NCI-H2029 (cell line): ENCODE measurements at regions not wholly inside any gene's neighbourhood (a gene's known extent, or its start where the extent isn't known, plus 50 kb on each side); places are given as distances from the start of the nearest gene placed in this dataset.
"Not testable (repeated sequence)": the region's sequence is repeated elsewhere in the genome, so short reads cannot be mapped to it uniquely, and the experiment has no call there.

Experiments
- DNase-seq: peaks from one replicate; lab custom pipeline; 2025; lab: John Stamatoyannopoulos, UW

GRCh38 chr2:89000235-89000634 lies 308.8 kb downstream of the RPIA start:
- no peak for DNase-seq

- DNase-seq: not testable (repeated sequence)
These were observed 312.8 kb downstream of the RPIA start for GRCh38 chr2:89004238-89004637.

DNA sequence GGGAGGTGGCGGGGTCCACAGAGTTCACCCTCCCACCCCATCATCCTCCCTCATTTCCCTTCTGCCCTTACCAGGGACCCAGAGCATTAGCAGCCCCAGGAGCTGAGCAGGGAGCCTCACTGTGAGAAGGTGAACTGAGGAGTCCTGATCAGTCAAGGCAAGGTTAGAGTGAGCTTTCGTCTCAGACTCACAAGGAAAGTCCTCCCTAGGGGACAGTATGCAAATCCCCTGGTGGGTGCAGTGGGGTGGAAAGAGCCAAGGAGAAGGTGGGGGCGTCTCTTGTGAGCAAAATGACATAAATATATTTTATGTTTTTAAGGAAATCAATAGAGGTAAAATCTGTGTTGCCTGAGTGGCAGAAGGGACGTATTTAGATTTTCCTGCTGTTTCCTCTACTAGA lies 329.1 kb downstream of the RPIA start:
- DNase-seq: not testable (repeated sequence)

GRCh38 chr2:89026296-89026695 lies 334.8 kb downstream of the RPIA start:
- DNase-seq: not testable (repeated sequence)

DNA sequence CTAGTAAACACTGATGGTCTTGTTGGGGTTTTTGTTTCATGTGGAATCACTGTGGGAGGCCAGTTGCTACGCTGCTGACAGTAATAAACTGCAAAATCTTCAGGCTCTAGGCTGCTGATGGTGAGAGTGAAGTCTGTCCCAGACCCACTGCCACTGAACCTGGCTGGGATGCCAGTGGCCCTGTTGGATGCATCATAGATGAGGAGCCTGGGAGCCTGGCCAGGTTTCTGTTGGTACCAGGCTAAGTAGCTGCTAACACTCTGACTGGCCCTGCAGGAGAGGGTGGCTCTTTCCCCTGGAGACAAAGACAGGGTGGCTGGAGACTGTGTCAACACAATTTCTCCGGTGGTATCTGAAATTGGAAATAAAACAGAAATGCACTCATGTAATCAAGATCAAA lies 335.6 kb downstream of the RPIA start:
- not testable (repeated sequence) for DNase-seq

DNA sequence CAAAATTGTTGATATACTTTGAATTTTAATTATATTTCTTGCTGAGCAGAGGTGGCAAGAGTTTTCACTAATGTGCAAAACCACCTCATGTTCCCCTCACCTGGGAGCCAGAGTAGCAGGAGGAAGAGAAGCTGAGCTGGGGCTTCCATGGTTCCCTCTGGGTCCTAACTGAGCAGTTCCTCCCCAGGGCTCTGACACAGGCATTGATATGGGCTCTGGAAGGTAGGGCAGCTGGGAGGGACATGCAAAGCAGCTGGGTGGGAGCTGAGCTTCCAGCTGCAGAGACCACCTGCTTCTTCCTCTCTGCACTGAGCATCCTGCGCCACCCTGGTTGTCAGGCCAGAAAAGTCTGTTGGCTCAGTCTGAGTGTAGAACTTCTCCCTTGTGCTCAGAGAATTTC lies 336.1 kb downstream of the RPIA start:
- not testable (repeated sequence) for DNase-seq

GRCh38 chr2:89029257-89029656 lies 337.8 kb downstream of the RPIA start:
- DNase-seq: not testable (repeated sequence)

GRCh38 chr2:89048138-89049066 lies 356.9 kb downstream of the RPIA start:
- DNase-seq: not testable (repeated sequence)

DNA sequence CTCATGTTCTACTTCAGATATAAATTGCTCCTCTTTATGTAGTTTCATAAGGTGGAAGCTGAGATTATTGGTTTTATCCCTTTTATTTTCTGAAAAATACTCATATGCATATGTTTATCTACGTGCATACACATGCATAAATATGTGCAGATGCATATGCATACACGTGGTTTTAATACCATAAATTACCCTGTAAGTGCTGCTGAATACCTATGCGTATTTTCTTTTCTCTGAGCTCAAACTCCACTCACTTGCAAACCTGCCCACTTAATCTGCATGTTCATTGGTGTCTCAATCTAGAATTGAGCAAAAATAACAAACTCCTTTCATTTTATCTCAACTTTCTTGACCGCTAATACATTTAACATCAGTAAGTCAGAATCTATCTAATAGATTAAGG lies 367.1 kb downstream of the RPIA start:
- DNase-seq: not testable (repeated sequence)

DNA sequence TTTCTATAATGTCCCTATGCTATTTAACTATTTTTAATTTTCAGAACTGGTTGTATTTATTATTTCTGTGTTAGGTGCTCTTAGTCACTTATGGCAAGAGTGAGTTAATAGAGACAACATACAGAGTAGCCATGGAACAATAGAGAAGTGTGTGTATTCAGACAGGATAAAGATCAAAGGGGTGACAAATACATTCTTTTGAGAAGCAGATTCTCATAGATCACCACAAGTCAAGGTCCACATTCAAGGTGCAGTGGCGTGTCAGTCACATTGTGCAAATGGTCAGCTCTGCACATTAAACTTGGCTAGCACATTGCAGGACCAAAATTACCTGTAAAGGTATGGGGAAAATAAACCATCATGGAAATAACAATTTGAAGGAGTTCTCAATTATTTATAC lies 369.7 kb downstream of the RPIA start:
- not testable (repeated sequence) for DNase-seq

DNA sequence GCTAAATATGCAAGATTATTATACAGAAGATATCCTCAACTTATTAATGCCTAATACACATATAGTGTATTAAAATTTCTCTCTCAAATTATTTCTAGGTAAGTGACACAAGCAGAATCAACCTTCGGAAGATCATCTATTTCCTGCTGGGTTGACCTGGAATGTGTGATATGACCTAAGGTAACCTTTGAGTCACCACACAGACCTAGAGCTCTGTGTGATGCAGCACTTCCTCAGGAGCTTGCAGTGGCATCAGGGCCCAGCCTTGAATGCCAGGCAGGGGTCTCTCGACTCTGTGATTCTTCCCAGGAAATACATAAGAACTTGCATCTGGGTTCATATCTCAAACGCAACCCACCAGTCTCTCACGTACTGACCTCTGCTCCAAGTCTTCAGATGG lies 385.3 kb downstream of the RPIA start:
- not testable (repeated sequence) for DNase-seq

DNA sequence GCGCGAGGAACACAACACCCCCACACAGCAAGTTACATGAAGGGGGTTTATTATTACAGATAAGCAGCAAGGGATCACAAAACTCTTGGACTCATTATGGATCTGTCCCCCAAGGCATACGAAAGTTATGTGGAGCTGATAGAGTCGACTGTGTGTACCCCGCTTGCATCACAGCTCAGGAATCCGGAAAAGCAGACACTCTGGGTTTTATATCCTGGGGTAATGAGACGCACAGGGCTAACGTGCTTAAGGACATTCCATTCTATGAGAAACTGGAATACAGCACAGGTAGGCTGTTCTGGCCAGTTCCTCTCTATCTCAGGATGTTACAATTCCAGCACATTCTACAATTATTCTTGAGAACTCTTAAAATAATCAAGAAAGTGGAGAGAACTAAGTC lies 401.4 kb downstream of the RPIA start:
- not testable (repeated sequence) for DNase-seq

DNA sequence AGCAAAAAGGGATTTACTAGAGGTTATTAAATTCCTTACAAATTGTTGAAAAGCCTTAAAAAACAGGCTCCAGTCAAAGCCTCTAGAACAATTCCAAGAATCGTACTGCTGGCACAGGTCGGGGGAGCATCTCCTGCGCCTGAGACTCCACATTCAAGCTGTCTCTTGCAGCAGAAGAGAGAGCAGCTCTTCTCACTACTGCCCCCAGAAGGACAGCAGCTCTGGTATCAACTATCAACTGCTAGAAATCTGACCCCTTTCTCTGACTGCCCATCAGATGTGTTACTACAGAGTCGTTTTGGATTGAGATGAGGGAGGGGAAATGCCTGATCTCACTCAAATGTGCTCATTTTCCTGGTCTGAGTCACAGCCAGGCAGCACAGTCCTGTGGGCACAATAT lies 403.6 kb downstream of the RPIA start:
- DNase-seq: not testable (repeated sequence)

GRCh38 chr2:89102587-89102986 lies 411.1 kb downstream of the RPIA start:
- DNase-seq: not testable (repeated sequence)

GRCh38 chr2:89106369-89107019 lies 415.0 kb downstream of the RPIA start:
- DNase-seq: not testable (repeated sequence)

GRCh38 chr2:89112434-89112833 lies 421.0 kb downstream of the RPIA start:
- DNase-seq: not testable (repeated sequence)

DNA sequence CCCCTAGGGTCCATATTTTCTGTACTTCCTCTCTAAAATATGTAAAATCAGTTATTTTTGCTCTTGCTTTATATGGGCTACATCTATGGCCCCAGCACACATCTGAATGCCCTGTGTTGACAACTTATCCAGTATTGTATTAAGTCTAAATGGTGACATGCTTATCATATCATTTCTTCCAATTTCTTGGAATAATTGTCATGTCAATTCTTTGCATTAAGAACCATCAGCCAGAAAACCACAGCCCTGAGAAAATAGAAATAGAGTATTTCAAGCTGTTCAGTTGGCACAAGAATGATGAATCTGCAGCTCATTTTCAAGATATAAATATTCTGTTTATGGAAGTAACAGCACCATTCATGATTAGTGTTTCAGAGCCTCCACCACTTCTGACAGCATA lies 421.8 kb downstream of the RPIA start:
- DNase-seq: not testable (repeated sequence)

GRCh38 chr2:89129440-89129839 lies 438.0 kb downstream of the RPIA start:
- not testable (repeated sequence) for DNase-seq

DNA sequence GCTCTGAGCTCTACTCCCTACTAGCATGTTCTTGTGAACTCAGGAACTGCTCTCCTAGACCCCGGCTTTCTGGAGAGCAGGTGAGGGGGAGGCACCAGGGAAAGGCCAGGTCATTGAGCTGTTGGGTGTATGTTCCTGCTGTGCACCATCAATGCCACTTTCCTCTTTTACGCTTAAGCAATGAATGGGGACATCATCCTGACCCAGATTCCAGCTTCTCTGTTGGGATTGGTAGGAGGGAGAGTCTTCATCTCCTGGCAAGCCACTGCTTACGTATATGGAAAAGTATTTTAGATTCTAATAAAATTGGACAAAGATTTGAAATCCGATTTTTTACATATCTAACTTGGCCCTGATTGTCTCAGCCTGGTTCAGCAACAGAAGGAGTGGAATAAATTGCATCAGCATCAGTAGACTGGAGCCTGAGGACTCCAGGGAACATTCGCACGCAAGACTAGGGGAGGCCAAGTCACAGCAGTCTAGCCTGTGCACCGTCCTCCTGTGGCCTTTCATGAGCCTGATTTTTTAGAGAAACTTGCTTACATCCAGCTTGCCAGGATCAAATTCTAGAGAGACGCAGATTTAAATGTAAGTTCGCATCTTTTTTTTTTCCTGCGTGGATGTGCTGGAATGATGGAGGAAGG lies 439.3 kb downstream of the RPIA start:
- not testable (repeated sequence) for DNase-seq

DNA sequence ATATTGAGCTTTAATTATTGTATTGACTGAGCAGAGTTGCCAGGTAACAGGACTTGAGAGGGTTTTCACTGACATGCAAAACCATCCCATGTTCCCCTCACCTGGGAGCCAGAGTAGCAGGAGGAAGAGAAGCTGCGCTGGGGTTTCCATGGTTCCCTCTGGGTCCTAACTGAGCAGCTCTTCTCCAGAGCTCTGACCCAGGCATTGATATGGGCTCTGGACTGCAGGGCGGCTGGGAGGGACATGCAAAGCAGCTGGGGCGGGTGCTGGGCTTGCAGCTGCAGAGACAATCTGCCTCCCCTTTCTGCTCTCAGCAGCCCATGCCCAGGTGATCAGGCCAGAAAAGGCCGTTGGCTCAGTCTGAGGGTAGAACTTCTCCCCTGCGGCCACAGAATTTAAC lies 451.5 kb downstream of the RPIA start:
- DNase-seq: not testable (repeated sequence)

GRCh38 chr2:89145342-89145741 lies 453.9 kb downstream of the RPIA start:
- DNase-seq: not testable (repeated sequence)

GRCh38 chr2:89148256-89148655 lies 456.8 kb downstream of the RPIA start:
- DNase-seq: not testable (repeated sequence)
